ENCODE measurements at regions not wholly inside any gene's neighbourhood (a gene's known extent, or its start where the extent isn't known, plus 50 kb on each side); places are given as distances from the start of the nearest gene placed in this dataset.

- Histone ChIP-seq H3K4me3 (ENCODE audit: insufficient read depth, low read depth, low read length) (no peak overlapping the region), H3K9me3 (ENCODE audit: insufficient read depth, low read depth, low read length) (no peaks in the 10 kb centered on the region), H3K4me2 (ENCODE audit: low read length) (no peak overlapping the region), H3K27ac (ENCODE audit: low read depth, low read length) (no peak overlapping the region), H3K9ac (ENCODE audit: low read length) (no peak overlapping the region), H2AFZ (ENCODE audit: low read depth, low read length) (no peak overlapping the region), H3K27me3 (ENCODE audit: insufficient read depth, low read length) (peaks cover 3% of the 10 kb centered on the region), H3K36me3 (ENCODE audit: insufficient read depth, low read length) (no peaks in the 10 kb centered on the region), H3K79me2 (ENCODE audit: insufficient read depth, low read length) (no peaks in the 10 kb centered on the region), H4K20me1 (ENCODE audit: insufficient read depth, low read length) (no peaks in the 10 kb centered on the region), H3K4me1 (ENCODE audit: insufficient read depth, low read length) (peaks cover 4% of the 10 kb centered on the region)
- no peak overlapping the region for H3K4me3 Mint-ChIP-seq (ENCODE audit: unreplicated experiment)
- H3K9me3 Mint-ChIP-seq (ENCODE audit: unreplicated experiment): peaks cover 2% of the 10 kb centered on the region
- H3K27ac Mint-ChIP-seq (ENCODE audit: unreplicated experiment): no peak overlapping the region
- TF ChIP-seq EZH2 (IDR thresholded peaks at IDR 0.05; ENCODE audit: insufficient read depth, low read length): no peak
- TF ChIP-seq, protein P1, sequence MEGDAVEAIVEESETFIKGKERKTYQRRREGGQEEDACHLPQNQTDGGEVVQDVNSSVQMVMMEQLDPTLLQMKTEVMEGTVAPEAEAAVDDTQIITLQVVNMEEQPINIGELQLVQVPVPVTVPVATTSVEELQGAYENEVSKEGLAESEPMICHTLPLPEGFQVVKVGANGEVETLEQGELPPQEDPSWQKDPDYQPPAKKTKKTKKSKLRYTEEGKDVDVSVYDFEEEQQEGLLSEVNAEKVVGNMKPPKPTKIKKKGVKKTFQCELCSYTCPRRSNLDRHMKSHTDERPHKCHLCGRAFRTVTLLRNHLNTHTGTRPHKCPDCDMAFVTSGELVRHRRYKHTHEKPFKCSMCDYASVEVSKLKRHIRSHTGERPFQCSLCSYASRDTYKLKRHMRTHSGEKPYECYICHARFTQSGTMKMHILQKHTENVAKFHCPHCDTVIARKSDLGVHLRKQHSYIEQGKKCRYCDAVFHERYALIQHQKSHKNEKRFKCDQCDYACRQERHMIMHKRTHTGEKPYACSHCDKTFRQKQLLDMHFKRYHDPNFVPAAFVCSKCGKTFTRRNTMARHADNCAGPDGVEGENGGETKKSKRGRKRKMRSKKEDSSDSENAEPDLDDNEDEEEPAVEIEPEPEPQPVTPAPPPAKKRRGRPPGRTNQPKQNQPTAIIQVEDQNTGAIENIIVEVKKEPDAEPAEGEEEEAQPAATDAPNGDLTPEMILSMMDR (IDR thresholded peaks at IDR 0.05; ENCODE audit: insufficient read depth, low read depth, low read length): no peak
- peaks cover 5% of the 10 kb centered on the region for H3K4me1 Mint-ChIP-seq (ENCODE audit: low read depth, unreplicated experiment)
- no peak for DNase-seq (ENCODE audit: low read depth)
- no peak for FAIRE-seq
- H3K36me3 Mint-ChIP-seq (ENCODE audit: low read depth, unreplicated experiment): peaks cover 1% of the 10 kb centered on the region
- peaks cover 31% of the 10 kb centered on the region for H3K27me3 Mint-ChIP-seq (ENCODE audit: low read depth, unreplicated experiment)
Measured at GRCh38 chr1:9481048-9481447, 58.2 kb upstream of the SLC25A33 start.

DNA sequence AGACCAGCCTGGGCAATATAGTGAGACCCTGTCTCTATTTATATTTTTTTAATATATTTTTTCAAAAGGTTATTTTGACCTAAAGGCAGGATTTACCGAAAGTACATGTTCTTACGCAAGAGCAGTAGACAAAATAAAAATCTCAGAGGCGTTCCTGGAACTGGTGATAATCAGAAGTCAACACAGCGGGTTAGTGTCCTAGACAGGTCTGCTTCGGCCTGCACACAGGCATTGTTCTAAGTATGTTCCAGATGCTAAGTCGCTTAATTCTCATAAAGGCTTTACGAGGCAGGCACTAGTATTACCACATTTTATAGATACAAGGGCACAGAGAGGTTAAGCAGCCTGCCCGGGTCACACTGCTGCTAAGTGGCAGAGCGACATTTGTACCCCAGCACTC lies 56.9 kb upstream of the SLC25A33 start:
- no peak overlapping the region for H3K27ac ChIP-seq (ENCODE audit: low read depth, low read length)
- H3K4me1 ChIP-seq (ENCODE audit: insufficient read depth, low read length): no peaks in the 10 kb centered on the region
- no peaks in the 10 kb centered on the region for H4K20me1 ChIP-seq (ENCODE audit: insufficient read depth, low read length)
- no peaks in the 10 kb centered on the region for H3K9me3 ChIP-seq (ENCODE audit: insufficient read depth, low read depth, low read length)
- Mint-ChIP-seq H3K9me3 (ENCODE audit: unreplicated experiment) (peaks cover 2% of the 10 kb centered on the region), H3K36me3 (ENCODE audit: low read depth, unreplicated experiment) (peaks cover 1% of the 10 kb centered on the region), H3K4me3 (ENCODE audit: unreplicated experiment) (no peak overlapping the region), H3K27ac (ENCODE audit: unreplicated experiment) (no peak overlapping the region), H3K27me3 (ENCODE audit: low read depth, unreplicated experiment) (peaks cover 37% of the 10 kb centered on the region), H3K4me1 (ENCODE audit: low read depth, unreplicated experiment) (peaks cover 1% of the 10 kb centered on the region)
- H3K4me2 ChIP-seq (ENCODE audit: low read length): no peak overlapping the region
- no peak overlapping the region for H3K9ac ChIP-seq (ENCODE audit: low read length)
- H2AFZ ChIP-seq (ENCODE audit: low read depth, low read length): no peak overlapping the region
- DNase-seq (ENCODE audit: low read depth): no peak
- H3K79me2 ChIP-seq (ENCODE audit: insufficient read depth, low read length): no peaks in the 10 kb centered on the region
- peaks cover 3% of the 10 kb centered on the region for H3K27me3 ChIP-seq (ENCODE audit: insufficient read depth, low read length)
- TF ChIP-seq EZH2 (IDR thresholded peaks at IDR 0.05; ENCODE audit: insufficient read depth, low read length): no peak
- TF ChIP-seq, protein P1 (IDR thresholded peaks at IDR 0.05; ENCODE audit: insufficient read depth, low read depth, low read length): no peak
- no peak overlapping the region for H3K4me3 ChIP-seq (ENCODE audit: insufficient read depth, low read depth, low read length)
- FAIRE-seq: no peak
- no peaks in the 10 kb centered on the region for H3K36me3 ChIP-seq (ENCODE audit: insufficient read depth, low read length)

DNA sequence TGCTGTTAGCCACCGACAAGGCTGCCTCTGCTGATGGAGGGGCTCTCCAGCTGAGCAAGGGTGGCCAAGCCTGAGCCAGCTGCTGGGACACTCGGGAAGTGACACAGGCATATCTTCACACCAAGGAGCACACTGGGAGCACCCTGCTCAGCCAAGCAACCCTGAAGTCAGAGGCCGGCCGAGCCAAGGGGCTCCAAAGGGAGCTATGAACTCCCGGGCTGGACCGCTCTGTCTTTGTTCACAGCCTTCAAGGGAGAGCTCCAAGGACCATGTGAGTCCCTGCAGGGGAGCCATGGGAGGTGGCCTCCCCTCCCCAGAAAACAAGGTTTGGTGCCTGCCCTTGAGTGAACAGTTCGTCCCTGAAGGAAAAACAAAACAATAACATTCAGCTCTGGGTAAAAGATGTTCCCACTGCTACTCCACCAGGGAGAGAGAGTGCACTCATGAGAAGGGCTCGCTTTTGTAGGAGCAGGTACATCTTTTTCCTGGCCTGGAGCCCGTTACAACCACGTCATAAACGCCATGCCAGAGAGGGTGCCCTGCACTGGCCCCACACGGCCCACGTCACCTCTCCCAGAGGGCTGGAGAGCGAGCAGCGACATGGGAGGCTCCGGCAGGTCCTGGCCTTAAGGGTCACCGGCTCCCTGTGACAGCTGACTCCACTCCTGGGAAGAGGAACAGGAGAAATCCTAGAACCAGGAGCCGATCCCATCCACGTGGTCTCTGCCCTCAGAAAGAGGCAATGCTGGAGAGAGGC lies 56.3 kb upstream of the SLC25A33 start:
- Histone ChIP-seq H3K27ac (ENCODE audit: low read depth, low read length) (no peak overlapping the region), H3K9ac (ENCODE audit: low read length) (no peak overlapping the region), H3K4me2 (ENCODE audit: low read length) (no peak overlapping the region), H4K20me1 (ENCODE audit: insufficient read depth, low read length) (no peaks in the 10 kb centered on the region), H2AFZ (ENCODE audit: low read depth, low read length) (no peak overlapping the region), H3K27me3 (ENCODE audit: insufficient read depth, low read length) (peaks cover 3% of the 10 kb centered on the region), H3K9me3 (ENCODE audit: insufficient read depth, low read depth, low read length) (no peaks in the 10 kb centered on the region), H3K4me1 (ENCODE audit: insufficient read depth, low read length) (no peaks in the 10 kb centered on the region), H3K79me2 (ENCODE audit: insufficient read depth, low read length) (no peaks in the 10 kb centered on the region), H3K4me3 (ENCODE audit: insufficient read depth, low read depth, low read length) (no peak overlapping the region), H3K36me3 (ENCODE audit: insufficient read depth, low read length) (no peaks in the 10 kb centered on the region)
- DNase-seq (ENCODE audit: low read depth) (no peak), FAIRE-seq (no peak)
- Mint-ChIP-seq H3K36me3 (ENCODE audit: low read depth, unreplicated experiment) (peaks cover 1% of the 10 kb centered on the region), H3K4me1 (ENCODE audit: low read depth, unreplicated experiment) (peaks cover 1% of the 10 kb centered on the region), H3K27ac (ENCODE audit: unreplicated experiment) (no peak overlapping the region), H3K4me3 (ENCODE audit: unreplicated experiment) (no peak overlapping the region), H3K27me3 (ENCODE audit: low read depth, unreplicated experiment) (peaks cover 37% of the 10 kb centered on the region), H3K9me3 (ENCODE audit: unreplicated experiment) (peaks cover 2% of the 10 kb centered on the region)
- TF ChIP-seq EZH2 (IDR thresholded peaks at IDR 0.05; ENCODE audit: insufficient read depth, low read length): no peak

Measured in astrocyte (in vitro differentiated cells and primary cell).